CD14-positive monocyte (primary cell): ENCODE measurements at regions not wholly inside any gene's neighbourhood (a gene's known extent, or its start where the extent isn't known, plus 50 kb on each side); places are given as distances from the start of the nearest gene placed in this dataset.
A peak's percentile ranks its signal among the peaks of the same experiment; 100 is the strongest.

Experiments used
- DNase-seq, 3 donors: peaks; one replicate each; pipeline ENCODE4 v3.0.0-alpha.2; 2011 to 2022
- H2AFZ ChIP-seq: 2 replicates; pipeline ENCODE4 v1.6.0; 2012; ENCODE audit warnings: mild to moderate bottlenecking, low read depth, low read length, inconsistent platforms; ENCODE audit not compliant: insufficient read depth, poor library complexity, severe bottlenecking
- H3K27ac ChIP-seq, 2 donors: 1 replicate in 1 of 2; 2 replicates in 1 of 2; pipeline ENCODE4 v1.5.1; 2012 to 2013; ENCODE audit warnings: low read length in 2 of 2, control low read depth in 1 of 2, inconsistent platforms in 1 of 2, low read depth in 1 of 2, mild to moderate bottlenecking in 1 of 2
- H3K27me3 ChIP-seq, 2 donors: one replicate each; pipeline versions ENCODE4 v1.6.0 to v1.6.1; 2011 to 2013; ENCODE audit warnings: low read length in 2 of 2; ENCODE audit not compliant: control insufficient read depth in 2 of 2, insufficient read depth in 2 of 2
- H3K36me3 ChIP-seq, 2 donors: replicated peaks in 1 of 2; 1 replicate in 1 of 2; 2 replicates in 1 of 2; pipeline versions ENCODE4 v1.5.1 to v1.6.1; 2012 to 2013; ENCODE audit warnings: low read length in 2 of 2, control low read depth in 1 of 2, inconsistent platforms in 1 of 2, mild to moderate bottlenecking in 1 of 2; ENCODE audit not compliant: insufficient read depth in 2 of 2, control insufficient read depth in 1 of 2
- H3K4me1 ChIP-seq, 2 donors: 1 replicate in 1 of 2; 2 replicates in 1 of 2; pipeline versions ENCODE4 v1.5.1 to v1.6.1; 2012 to 2013; ENCODE audit warnings: low read length in 2 of 2, control low read depth in 1 of 2, inconsistent platforms in 1 of 2, mild to moderate bottlenecking in 1 of 2, moderate library complexity in 1 of 2; ENCODE audit not compliant: insufficient read depth in 2 of 2, control insufficient read depth in 1 of 2
- H3K4me2 ChIP-seq: replicated peaks from 2 replicates; pipeline ENCODE3; 2012; ENCODE audit warnings: low read length, moderate library complexity, mild to moderate bottlenecking; ENCODE audit not compliant: poor library complexity, severe bottlenecking; ENCODE audit errors: extremely low read depth
- H3K4me3 ChIP-seq, 3 experiments: fragments of 200-600 bp in 1 of 3; sonication (generic) in 1 of 3; replicated peaks in 1 of 3; 1 replicate in 2 of 3; 2 replicates in 1 of 3; pipeline ENCODE4 v1.5.1; 2011 to 2013; ENCODE audit warnings: low read length in 3 of 3, mild to moderate bottlenecking in 3 of 3, control low read depth in 2 of 3, low read depth in 2 of 3, inconsistent platforms in 1 of 3, moderate library complexity in 1 of 3
- H3K79me2 ChIP-seq: 2 replicates; pipeline ENCODE4 v1.6.0; 2012; ENCODE audit warnings: mild to moderate bottlenecking, control low read depth, inconsistent platforms, low read length, moderate library complexity; ENCODE audit not compliant: insufficient read depth
- H3K9ac ChIP-seq: 2 replicates; pipeline ENCODE4 v1.6.0; 2017; ENCODE audit warnings: low read length, mild to moderate bottlenecking; ENCODE audit not compliant: insufficient read depth, poor library complexity, severe bottlenecking
- H3K9me3 ChIP-seq, 2 donors: replicated peaks in 1 of 2; 1 replicate in 1 of 2; 2 replicates in 1 of 2; pipeline versions ENCODE4 v1.5.1 to v1.6.1; 2012 to 2013; ENCODE audit warnings: low read length in 2 of 2, control low read depth in 1 of 2; ENCODE audit not compliant: control insufficient read depth in 1 of 2, insufficient read depth in 1 of 2
- H4K20me1 ChIP-seq: 2 replicates; pipeline ENCODE4 v1.6.0; 2012; ENCODE audit warnings: mild to moderate bottlenecking, low read length, control low read depth, moderate library complexity; ENCODE audit not compliant: insufficient read depth
- H3K27ac Mint-ChIP-seq, 7 donors: one replicate each; pipeline ENCODE4 v1.8.0; 2020; ENCODE audit warnings: mild to moderate bottlenecking in 7 of 7, mixed read lengths in 7 of 7, moderate library complexity in 6 of 7, inconsistent platforms in 2 of 7
- H3K27me3 Mint-ChIP-seq, 3 donors: one replicate each; pipeline ENCODE4 v1.8.0; 2021 to 2022; ENCODE audit warnings: low read depth in 3 of 3, mild to moderate bottlenecking in 3 of 3, mixed read lengths in 3 of 3, moderate library complexity in 3 of 3, inconsistent platforms in 1 of 3
- H3K36me3 Mint-ChIP-seq, 2 donors: one replicate each; pipeline ENCODE4 v1.8.0; 2020; ENCODE audit warnings: mixed read lengths in 2 of 2, inconsistent platforms in 1 of 2, mild to moderate bottlenecking in 1 of 2
- H3K4me1 Mint-ChIP-seq: one replicate; pipeline ENCODE4 v1.8.0; 2020; ENCODE audit warnings: mild to moderate bottlenecking, mixed read lengths
- H3K4me3 Mint-ChIP-seq, 2 donors: one replicate each; pipeline ENCODE4 v1.8.0; 2020; ENCODE audit warnings: mild to moderate bottlenecking in 2 of 2, mixed read lengths in 2 of 2, moderate library complexity in 1 of 2
- H3K9me3 Mint-ChIP-seq, 7 donors: one replicate each; pipeline ENCODE4 v1.8.0; 2020 to 2022; ENCODE audit warnings: mixed read lengths in 7 of 7, mild to moderate bottlenecking in 6 of 7, moderate library complexity in 6 of 7, inconsistent platforms in 2 of 7
- WGBS: methylation state at CpG from one replicate; pipeline ENCODE4 v1.1.5; 2013; ENCODE audit warnings: missing lambda C conversion rate; ENCODE audit not compliant: insufficient coverage; 5-methylcytosine and 5-hydroxymethylcytosine counted together
- intact Hi-C, 2 donors: fragments of 100-400 bp; cut with micrococcal nuclease; formaldehyde crosslinking; loops; one replicate each; pipeline versions ENCODE4 v1.15.0 to v1.15.1; 2023
- TF ChIP-seq, protein P1 (sequence below): fragments of 200-600 bp; IDR thresholded peaks from one replicate; pipeline ENCODE4 v1.8.0; 2022; ENCODE audit warnings: antibody characterized with exemption, mild to moderate bottlenecking

GRCh38 chrX:86935988-86936387 is 581.6 kb upstream of the KLHL4 start:
- H3K4me1 Mint-ChIP-seq, result no peaks in the 10 kb centered on the region
- intact Hi-C loops, result no loop called here
- no peak overlapping the region for H3K27ac Mint-ChIP-seq

DNA sequence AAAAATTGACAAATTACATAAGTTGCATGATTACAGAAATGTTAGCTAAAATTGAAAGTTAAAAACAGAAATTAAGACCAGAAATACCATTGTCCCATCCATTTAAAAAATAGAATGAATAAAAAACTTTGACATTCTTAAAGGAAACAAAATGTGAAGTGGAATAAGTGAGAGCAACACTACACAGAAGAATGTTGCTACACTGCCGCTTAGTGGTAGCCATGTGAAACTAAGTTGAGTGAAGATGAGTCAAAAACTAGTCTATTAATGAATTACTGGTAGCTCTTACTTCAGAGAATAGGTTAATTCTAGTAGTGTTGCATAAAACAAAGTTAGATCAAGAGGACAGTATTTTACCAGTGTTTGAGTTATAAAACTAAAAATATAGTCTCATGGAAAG is 571.0 kb upstream of the KLHL4 start:
- no peaks in the 10 kb centered on the region for H3K36me3 Mint-ChIP-seq
- Histone ChIP-seq H3K9ac (no peak overlapping the region), H2AFZ (no peak overlapping the region), H4K20me1 (no peaks in the 10 kb centered on the region), H3K79me2 (no peaks in the 10 kb centered on the region), H3K27ac (no peak overlapping the region), H3K27me3 (no peaks in the 10 kb centered on the region), H3K4me3 (no peak overlapping the region), H3K4me2 (no peak overlapping the region), H3K9me3 (no peaks in the 10 kb centered on the region), H3K36me3 (no peaks in the 10 kb centered on the region), H3K4me1 (no peaks in the 10 kb centered on the region)
- no peak for DNase-seq
- H3K9me3 Mint-ChIP-seq, result no peaks in the 10 kb centered on the region
- no peak overlapping the region for H3K27ac Mint-ChIP-seq
- intact Hi-C loops, result no loop called here
- no peak overlapping the region for H3K4me3 Mint-ChIP-seq
- TF ChIP-seq, protein P1, sequence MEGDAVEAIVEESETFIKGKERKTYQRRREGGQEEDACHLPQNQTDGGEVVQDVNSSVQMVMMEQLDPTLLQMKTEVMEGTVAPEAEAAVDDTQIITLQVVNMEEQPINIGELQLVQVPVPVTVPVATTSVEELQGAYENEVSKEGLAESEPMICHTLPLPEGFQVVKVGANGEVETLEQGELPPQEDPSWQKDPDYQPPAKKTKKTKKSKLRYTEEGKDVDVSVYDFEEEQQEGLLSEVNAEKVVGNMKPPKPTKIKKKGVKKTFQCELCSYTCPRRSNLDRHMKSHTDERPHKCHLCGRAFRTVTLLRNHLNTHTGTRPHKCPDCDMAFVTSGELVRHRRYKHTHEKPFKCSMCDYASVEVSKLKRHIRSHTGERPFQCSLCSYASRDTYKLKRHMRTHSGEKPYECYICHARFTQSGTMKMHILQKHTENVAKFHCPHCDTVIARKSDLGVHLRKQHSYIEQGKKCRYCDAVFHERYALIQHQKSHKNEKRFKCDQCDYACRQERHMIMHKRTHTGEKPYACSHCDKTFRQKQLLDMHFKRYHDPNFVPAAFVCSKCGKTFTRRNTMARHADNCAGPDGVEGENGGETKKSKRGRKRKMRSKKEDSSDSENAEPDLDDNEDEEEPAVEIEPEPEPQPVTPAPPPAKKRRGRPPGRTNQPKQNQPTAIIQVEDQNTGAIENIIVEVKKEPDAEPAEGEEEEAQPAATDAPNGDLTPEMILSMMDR, result peak; percentile 10
- WGBS, result no CpG with 5 or more reads among the region's 1 CpG
- peaks cover 0 to 4% (median 0%) of the 10 kb centered on the region in 3 donors for H3K27me3 Mint-ChIP-seq
- H3K4me1 Mint-ChIP-seq, result no peaks in the 10 kb centered on the region

More at GRCh38 chrX:86935988-86936387, 581.6 kb upstream of the KLHL4 start:
- Mint-ChIP-seq H3K4me3 (no peak overlapping the region), H3K36me3 (no peaks in the 10 kb centered on the region), H3K27me3 (no peaks in the 10 kb centered on the region), H3K9me3 (peaks cover 0 to 1% (median 0%) of the 10 kb centered on the region in 7 donors)
- H3K79me2 ChIP-seq, result no peaks in the 10 kb centered on the region
- TF ChIP-seq, protein P1, result no peak
- WGBS, result 88% methylated on average over 4 of the region's 5 CpGs
- no peaks in the 10 kb centered on the region for H3K9me3 ChIP-seq
- no peak for DNase-seq
- no peak overlapping the region for H3K9ac ChIP-seq
- H3K27ac ChIP-seq, result no peak overlapping the region
- no peak overlapping the region for H2AFZ ChIP-seq
- H3K4me2 ChIP-seq, result no peak overlapping the region
- no peaks in the 10 kb centered on the region for H4K20me1 ChIP-seq
- H3K4me3 ChIP-seq, result no peak overlapping the region
- H3K36me3 ChIP-seq, result no peaks in the 10 kb centered on the region
- H3K27me3 ChIP-seq, result no peaks in the 10 kb centered on the region
- no peaks in the 10 kb centered on the region for H3K4me1 ChIP-seq
